B cell (primary cell): ENCODE measurements at regions not wholly inside any gene's neighbourhood (a gene's known extent, or its start where the extent isn't known, plus 50 kb on each side); places are given as distances from the start of the nearest gene placed in this dataset.

Experiments used
- ATAC-seq: fragments of 200-7000 bp; cut with Tn5 transposase; one replicate; pipeline ENCODE4 v1.10.0; 2021; ENCODE audit warnings: low read depth, mild to moderate bottlenecking, moderate number of reproducible peaks, moderate library complexity
- CTCF ChIA-PET: fragments of 350-600 bp; sonication (Branson Sonifier 250); formaldehyde crosslinking; loops from one replicate; lab custom pipeline; 2021; ENCODE audit warnings: antibody characterized with exemption, inconsistent platforms; lab: Charles Lee
- POLR2A ChIA-PET: fragments of 350-600 bp; sonication (Branson Sonifier 250); formaldehyde crosslinking; loops from one replicate; lab custom pipeline; 2021; ENCODE audit warnings: antibody characterized with exemption; lab: Charles Lee
- DNase-seq: peaks from one replicate; pipeline ENCODE4 v3.0.0; 2013
- H2AFZ ChIP-seq: 2 replicates; pipeline ENCODE4 v1.6.1; 2012; ENCODE audit warnings: mild to moderate bottlenecking, low read depth, low read length; ENCODE audit not compliant: insufficient read depth, poor library complexity, severe bottlenecking
- H3K27ac ChIP-seq, 2 donors: 1 replicate in 1 of 2; 2 replicates in 1 of 2; pipeline ENCODE4 v1.5.1; 2012 to 2013; ENCODE audit warnings: low read length in 2 of 2, mild to moderate bottlenecking in 2 of 2, moderate library complexity in 1 of 2
- H3K27me3 ChIP-seq, 4 experiments: fragments of 200-600 bp in 1 of 4; sonication (generic) in 1 of 4; replicated peaks in 1 of 4; 1 replicate in 2 of 4; 2 replicates in 2 of 4; pipeline versions ENCODE4 v1.6.1 to v1.7.0; 2013 to 2016; ENCODE audit warnings: low read length in 3 of 4, mild to moderate bottlenecking in 2 of 4, mixed read lengths in 1 of 4, moderate library complexity in 1 of 4; ENCODE audit not compliant: insufficient read depth in 4 of 4, control insufficient read depth in 3 of 4; ENCODE audit errors: control extremely low read depth in 1 of 4
- H3K36me3 ChIP-seq, 2 experiments: replicated peaks in 1 of 2; 1 replicate in 1 of 2; 2 replicates in 1 of 2; pipeline versions ENCODE4 v1.6.1 to v1.7.1; 2013; ENCODE audit warnings: low read length in 1 of 2; ENCODE audit not compliant: insufficient read depth in 2 of 2, control insufficient read depth in 1 of 2; ENCODE audit errors: control extremely low read depth in 1 of 2, extremely low read depth in 1 of 2
- H3K4me1 ChIP-seq, 2 donors: fragments of 200-600 bp in 1 of 2; sonication (generic) in 1 of 2; 1 replicate in 1 of 2; 2 replicates in 1 of 2; pipeline versions ENCODE4 v1.5.1 to v1.6.1; 2013 to 2017; ENCODE audit warnings: low read length in 2 of 2; ENCODE audit not compliant: control insufficient read depth in 2 of 2, insufficient read depth in 2 of 2
- H3K4me2 ChIP-seq: replicated peaks from 2 replicates; pipeline ENCODE3; 2012; ENCODE audit warnings: mild to moderate bottlenecking, low read depth, low read length; ENCODE audit not compliant: poor library complexity, severe bottlenecking
- H3K4me3 ChIP-seq, 5 experiments: fragments of 200-600 bp in 1 of 5; sonication (generic) in 1 of 5; 1 replicate in 3 of 5; 2 replicates in 2 of 5; pipeline versions ENCODE4 v1.5.1 to v1.7.0; 2011 to 2016; ENCODE audit warnings: low read length in 4 of 5, mild to moderate bottlenecking in 4 of 5, low read depth in 2 of 5, control low read depth in 1 of 5, moderate library complexity in 1 of 5; ENCODE audit not compliant: insufficient read depth in 1 of 5; ENCODE audit errors: control extremely low read depth in 1 of 5, extremely low read depth in 1 of 5
- H3K79me2 ChIP-seq: fragments of 200-600 bp; sonication (generic); one replicate; pipeline ENCODE4 v1.6.0; 2016; ENCODE audit warnings: low read length; ENCODE audit not compliant: control insufficient read depth, insufficient read depth
- H3K9ac ChIP-seq: fragments of 200-600 bp; sonication (generic); 2 replicates; pipeline ENCODE4 v1.6.1; 2017; ENCODE audit warnings: mild to moderate bottlenecking, low read length, moderate library complexity
- H3K9me3 ChIP-seq, 3 donors: one replicate each; pipeline versions ENCODE4 v1.6.1 to v1.7.1; 2013; ENCODE audit warnings: low read length in 2 of 3; ENCODE audit not compliant: control insufficient read depth in 2 of 3, insufficient read depth in 1 of 3; ENCODE audit errors: control extremely low read depth in 1 of 3
- H4K20me1 ChIP-seq: 2 replicates; pipeline ENCODE4 v1.6.0; 2012; ENCODE audit warnings: mild to moderate bottlenecking, low read length; ENCODE audit not compliant: insufficient read depth, control insufficient read depth, poor library complexity, severe bottlenecking
- H3K27ac Mint-ChIP-seq: one replicate; pipeline ENCODE4 v1.8.0; 2021; ENCODE audit warnings: mixed read lengths
- H3K27me3 Mint-ChIP-seq: one replicate; pipeline ENCODE4 v1.8.0; 2021; ENCODE audit warnings: mixed read lengths
- H3K4me1 Mint-ChIP-seq: one replicate; pipeline ENCODE4 v1.8.0; 2021; ENCODE audit warnings: mixed read lengths
- H3K4me3 Mint-ChIP-seq: one replicate; pipeline ENCODE4 v1.8.0; 2021; ENCODE audit warnings: mixed read lengths
- H3K9me3 Mint-ChIP-seq: one replicate; pipeline ENCODE4 v1.8.0; 2022; ENCODE audit warnings: mixed read lengths; ENCODE audit not compliant: insufficient read depth
- EZH2 ChIP-seq: IDR thresholded peaks from 2 replicates; pipeline ENCODE4 v1.6.1; 2012; ENCODE audit warnings: borderline replicate concordance, low read depth, mild to moderate bottlenecking, moderate library complexity, low read length; ENCODE audit not compliant: insufficient read depth, poor library complexity, severe bottlenecking
- WGBS: methylation state at CpG from one replicate; pipeline ENCODE4 v1.1.5; 2013; ENCODE audit warnings: missing lambda C conversion rate; ENCODE audit not compliant: insufficient coverage; 5-methylcytosine and 5-hydroxymethylcytosine counted together
- intact Hi-C: fragments of 100-400 bp; cut with micrococcal nuclease; formaldehyde crosslinking; loops from one replicate; pipeline ENCODE4 v1.10.0; 2022
- TF ChIP-seq, protein P1 (sequence below): fragments of 200-600 bp; IDR thresholded peaks from one replicate; pipeline ENCODE4 v1.8.0; 2022; ENCODE audit warnings: antibody characterized with exemption, mild to moderate bottlenecking

DNA sequence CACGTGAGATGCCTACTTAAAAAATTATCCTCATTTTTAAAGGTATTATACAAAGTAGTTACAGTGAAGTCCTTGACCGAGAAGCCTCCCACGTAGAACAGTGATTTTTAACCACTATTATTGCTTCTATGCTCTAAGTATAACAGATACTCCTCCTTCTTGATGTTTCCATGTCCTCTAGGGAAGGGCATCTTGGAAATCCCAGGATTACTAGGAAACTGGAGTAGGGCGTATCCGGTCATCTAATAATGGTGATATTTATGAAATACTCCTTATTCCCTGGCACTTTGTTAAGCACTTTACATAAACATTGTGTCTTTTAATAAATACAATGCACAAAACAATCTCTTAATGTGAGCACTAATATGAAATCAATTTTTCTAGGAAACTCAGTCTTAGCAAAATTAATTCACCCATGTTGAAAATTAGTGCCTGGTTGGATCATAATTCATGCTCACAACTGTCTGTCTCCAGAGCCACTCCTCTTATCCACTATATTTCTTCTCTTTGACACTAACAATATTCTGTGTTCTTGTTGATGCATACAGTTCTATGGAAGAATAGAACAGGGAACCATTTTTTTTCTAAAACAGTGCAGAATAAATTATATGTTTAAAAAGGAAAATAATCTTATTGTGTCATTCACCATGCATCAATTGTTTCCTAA, 128.6 kb upstream of the SEMA3E start:
- POLR2A ChIA-PET, result no interaction called here
- 60% methylated on average over 2 of the region's 5 CpGs for WGBS

DNA sequence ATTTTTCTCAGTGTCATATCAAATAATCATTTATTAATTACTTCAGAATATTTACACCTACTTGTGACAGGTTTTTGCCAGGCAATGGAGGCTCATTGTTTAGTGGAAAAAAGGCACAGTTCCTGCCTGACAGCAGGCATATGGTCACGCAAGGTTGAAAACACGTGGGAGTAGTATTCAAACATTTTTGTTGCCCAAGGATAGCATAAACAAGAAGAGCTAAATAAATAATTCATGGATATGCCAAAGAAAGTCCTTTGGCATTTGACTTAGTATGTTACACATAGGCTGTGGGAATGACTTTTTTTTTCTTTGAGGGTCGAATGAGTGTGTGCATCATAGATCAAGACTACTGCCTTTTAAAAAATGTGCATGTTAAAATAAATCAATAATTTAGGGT, 120.5 kb upstream of the SEMA3E start:
- no peaks in the 10 kb centered on the region for H3K27me3 ChIP-seq
- no peak overlapping the region for H3K4me3 Mint-ChIP-seq
- no peak overlapping the region for H3K4me2 ChIP-seq
- no peak overlapping the region for H3K27ac Mint-ChIP-seq
- no peak overlapping the region for H3K4me3 ChIP-seq
- H3K36me3 ChIP-seq, result no peaks in the 10 kb centered on the region
- no peaks in the 10 kb centered on the region for H3K9me3 Mint-ChIP-seq
- no peak overlapping the region for H3K9ac ChIP-seq
- no peak overlapping the region for H2AFZ ChIP-seq
- no peaks in the 10 kb centered on the region for H3K79me2 ChIP-seq
- CTCF ChIA-PET, result no interaction called here
- TF ChIP-seq EZH2, result no peak
- TF ChIP-seq, protein P1, sequence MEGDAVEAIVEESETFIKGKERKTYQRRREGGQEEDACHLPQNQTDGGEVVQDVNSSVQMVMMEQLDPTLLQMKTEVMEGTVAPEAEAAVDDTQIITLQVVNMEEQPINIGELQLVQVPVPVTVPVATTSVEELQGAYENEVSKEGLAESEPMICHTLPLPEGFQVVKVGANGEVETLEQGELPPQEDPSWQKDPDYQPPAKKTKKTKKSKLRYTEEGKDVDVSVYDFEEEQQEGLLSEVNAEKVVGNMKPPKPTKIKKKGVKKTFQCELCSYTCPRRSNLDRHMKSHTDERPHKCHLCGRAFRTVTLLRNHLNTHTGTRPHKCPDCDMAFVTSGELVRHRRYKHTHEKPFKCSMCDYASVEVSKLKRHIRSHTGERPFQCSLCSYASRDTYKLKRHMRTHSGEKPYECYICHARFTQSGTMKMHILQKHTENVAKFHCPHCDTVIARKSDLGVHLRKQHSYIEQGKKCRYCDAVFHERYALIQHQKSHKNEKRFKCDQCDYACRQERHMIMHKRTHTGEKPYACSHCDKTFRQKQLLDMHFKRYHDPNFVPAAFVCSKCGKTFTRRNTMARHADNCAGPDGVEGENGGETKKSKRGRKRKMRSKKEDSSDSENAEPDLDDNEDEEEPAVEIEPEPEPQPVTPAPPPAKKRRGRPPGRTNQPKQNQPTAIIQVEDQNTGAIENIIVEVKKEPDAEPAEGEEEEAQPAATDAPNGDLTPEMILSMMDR, result no peak
- no peaks in the 10 kb centered on the region for H3K27me3 Mint-ChIP-seq
- H3K4me1 ChIP-seq, result no peaks in the 10 kb centered on the region
- no peak overlapping the region for H3K27ac ChIP-seq
- no peaks in the 10 kb centered on the region for H4K20me1 ChIP-seq
- intact Hi-C loops, result no loop called here
- no CpG with 5 or more reads among the region's 3 CpGs for WGBS
- ATAC-seq (no peak), DNase-seq (no peak)
- POLR2A ChIA-PET, result no interaction called here
- H3K9me3 ChIP-seq, result no peaks in the 10 kb centered on the region
- H3K4me1 Mint-ChIP-seq, result no peaks in the 10 kb centered on the region

More for the DNA sequence above, 128.6 kb upstream of the SEMA3E start:
- no peak for ATAC-seq
- CTCF ChIA-PET, result no interaction called here
- Mint-ChIP-seq H3K27ac (no peak overlapping the region), H3K9me3 (no peaks in the 10 kb centered on the region), H3K27me3 (no peaks in the 10 kb centered on the region), H3K4me1 (no peaks in the 10 kb centered on the region), H3K4me3 (no peak overlapping the region)
- Histone ChIP-seq H3K4me3 (no peak overlapping the region), H3K27me3 (no peaks in the 10 kb centered on the region), H3K36me3 (no peaks in the 10 kb centered on the region), H3K4me2 (no peak overlapping the region), H2AFZ (no peak overlapping the region), H3K4me1 (no peaks in the 10 kb centered on the region), H3K27ac (no peak overlapping the region), H3K9ac (no peak overlapping the region), H4K20me1 (no peaks in the 10 kb centered on the region), H3K79me2 (no peaks in the 10 kb centered on the region), H3K9me3 (no peaks in the 10 kb centered on the region)
- no peak for TF ChIP-seq EZH2
- TF ChIP-seq, protein P1, result no peak
- DNase-seq, result no peak
- intact Hi-C loops, result no loop called here
